ENCODE measurements at regions not wholly inside any gene's neighbourhood (a gene's known extent, or its start where the extent isn't known, plus 50 kb on each side); places are given as distances from the start of the nearest gene placed in this dataset.

DNA sequence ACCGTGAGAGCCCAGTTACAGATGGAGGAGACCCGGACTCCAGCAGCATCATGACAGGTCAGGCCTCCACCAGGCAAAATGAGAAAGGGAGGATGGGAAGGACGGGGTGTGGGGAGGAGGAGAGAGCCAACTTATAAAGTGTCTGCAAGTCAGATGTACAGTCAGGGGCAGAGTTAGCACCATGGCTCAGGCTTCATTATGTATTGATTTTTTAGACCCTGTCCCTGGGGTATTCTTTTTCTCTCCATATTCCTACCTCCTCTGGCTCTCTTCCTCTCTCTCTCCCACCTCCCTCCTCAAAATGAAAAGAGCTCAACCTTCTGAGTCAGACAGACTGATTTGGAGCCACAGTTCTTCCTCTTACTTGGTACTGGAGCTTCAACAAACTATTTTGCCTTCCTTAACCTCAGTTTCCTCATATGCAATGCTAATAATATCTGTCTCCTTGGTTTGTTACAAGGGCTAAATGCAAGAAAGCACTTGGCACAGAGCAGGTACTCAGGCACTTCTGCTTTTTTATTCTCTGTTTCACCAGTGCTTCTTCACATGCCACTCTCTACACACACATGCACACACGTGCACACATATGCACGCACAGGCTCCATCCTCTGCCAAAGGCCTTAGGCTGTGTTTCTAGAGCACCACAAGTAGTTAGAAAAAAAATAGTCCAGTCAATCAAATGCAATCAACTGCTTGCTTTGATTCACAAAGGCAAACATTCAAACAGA lies 92.3 kb upstream of the PKDCC start:
- DNase-seq (ENCODE audit: low read depth) = no peak

DNA sequence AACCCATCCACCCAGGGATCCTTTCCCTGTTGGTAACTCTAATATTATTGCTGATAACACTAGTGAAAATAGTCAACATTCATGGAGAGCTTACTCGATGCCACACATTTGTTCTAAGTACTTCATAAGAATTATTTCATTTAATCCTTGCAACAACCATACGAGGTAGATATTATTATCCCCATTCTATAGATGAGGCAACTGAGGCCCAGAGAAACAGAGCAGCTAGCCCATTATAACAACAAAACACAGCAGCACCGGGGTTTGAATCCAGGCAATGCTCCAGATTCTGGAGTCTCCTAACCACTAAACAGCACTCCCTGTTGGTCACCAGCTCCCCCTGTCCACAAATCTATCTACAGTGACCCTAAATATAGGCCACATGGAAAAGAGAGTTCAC lies 90.4 kb upstream of the PKDCC start:
- DNase-seq (ENCODE audit: low read depth) = no peak

DNA sequence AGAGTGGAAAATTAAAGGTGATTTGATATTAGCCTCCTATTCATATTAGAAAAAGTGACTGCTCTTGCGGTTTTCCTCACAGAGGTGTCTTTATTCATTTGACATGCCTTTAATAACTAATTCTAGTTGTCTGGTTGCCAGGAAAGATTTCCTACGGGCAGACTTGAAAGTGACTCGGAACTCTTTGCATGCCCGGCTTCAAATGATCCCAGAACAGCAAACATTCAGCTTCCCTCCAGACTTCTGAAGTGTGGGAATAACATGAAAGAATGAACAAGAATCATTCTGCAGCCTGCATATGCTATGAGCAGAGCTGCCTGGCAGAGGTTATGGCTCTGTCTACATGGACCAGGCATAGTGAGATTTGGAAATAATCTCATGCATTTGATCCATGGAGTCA lies 89.6 kb upstream of the PKDCC start:
- no peak for DNase-seq (ENCODE audit: low read depth)

DNA sequence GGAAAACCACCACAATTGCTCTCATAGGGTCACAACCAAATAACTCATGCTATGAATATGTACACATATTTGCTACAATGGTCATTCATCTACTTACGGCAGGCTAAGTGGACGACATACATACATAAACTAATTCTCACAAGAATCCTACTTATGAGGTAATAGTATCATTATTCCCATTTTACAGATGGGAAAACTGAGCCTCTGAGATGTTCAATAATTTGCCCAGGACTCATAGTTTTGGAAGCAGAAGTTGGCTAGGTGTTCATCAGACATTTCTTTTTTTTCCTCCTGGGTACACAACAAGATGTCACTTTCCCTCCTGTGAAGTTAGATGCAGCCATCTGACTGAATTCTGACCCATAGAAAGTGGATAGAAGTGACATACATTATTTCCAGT lies 89.0 kb upstream of the PKDCC start:
- DNase-seq (ENCODE audit: low read depth) = no peak

DNA sequence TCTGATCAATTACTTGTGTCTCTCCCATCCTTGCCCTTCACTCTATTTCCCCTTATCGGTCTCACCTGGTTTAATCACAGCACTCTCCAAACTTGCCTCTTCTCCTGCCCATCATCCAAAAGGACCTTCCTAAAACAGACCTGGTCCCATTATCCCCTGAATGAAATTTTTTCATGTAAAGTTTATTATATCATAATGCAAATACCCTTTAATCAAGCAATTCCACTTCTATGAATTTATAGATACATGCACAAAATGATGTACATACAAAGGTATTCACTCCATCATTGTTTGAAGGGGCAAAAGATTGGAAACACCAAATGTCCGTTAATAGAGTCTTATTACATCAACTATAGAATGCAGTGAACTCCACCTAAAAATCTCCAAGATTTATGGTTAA lies 88.1 kb upstream of the PKDCC start:
- DNase-seq (ENCODE audit: low read depth) = no peak

DNA sequence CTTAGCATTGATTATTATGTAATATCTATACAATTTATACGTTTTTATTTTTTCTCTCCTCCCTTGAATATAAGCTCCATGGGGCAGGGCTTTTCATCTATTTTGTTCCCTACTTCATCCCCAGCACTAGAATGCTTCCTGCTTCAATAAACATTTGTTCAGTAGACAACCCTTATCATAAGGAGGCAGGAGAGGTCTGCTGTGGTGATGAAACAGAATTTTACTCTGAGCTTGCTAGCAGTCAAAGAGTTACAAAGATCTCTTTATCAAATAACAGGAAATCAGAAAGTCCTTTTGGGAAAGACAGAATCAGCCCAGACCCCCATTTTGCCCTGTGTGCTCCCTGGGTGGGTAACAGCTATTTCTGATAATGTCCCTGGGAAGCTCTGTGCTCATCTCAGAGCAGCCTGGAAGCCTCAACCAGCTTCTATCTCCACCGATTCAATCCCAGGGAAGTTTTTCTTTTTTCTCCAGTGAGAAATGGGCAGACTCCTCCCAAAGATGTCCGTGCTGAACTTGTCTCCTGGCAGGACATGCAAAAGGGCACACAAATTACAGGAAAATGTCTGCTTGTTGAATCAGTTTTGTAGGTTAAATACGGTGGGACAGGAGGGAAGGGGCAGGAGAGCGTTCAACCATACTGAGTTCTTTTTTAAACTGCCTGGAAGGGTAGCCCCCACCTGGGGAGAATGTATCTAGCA lies 84.7 kb upstream of the PKDCC start:
- no peak for DNase-seq (ENCODE audit: low read depth)

DNA sequence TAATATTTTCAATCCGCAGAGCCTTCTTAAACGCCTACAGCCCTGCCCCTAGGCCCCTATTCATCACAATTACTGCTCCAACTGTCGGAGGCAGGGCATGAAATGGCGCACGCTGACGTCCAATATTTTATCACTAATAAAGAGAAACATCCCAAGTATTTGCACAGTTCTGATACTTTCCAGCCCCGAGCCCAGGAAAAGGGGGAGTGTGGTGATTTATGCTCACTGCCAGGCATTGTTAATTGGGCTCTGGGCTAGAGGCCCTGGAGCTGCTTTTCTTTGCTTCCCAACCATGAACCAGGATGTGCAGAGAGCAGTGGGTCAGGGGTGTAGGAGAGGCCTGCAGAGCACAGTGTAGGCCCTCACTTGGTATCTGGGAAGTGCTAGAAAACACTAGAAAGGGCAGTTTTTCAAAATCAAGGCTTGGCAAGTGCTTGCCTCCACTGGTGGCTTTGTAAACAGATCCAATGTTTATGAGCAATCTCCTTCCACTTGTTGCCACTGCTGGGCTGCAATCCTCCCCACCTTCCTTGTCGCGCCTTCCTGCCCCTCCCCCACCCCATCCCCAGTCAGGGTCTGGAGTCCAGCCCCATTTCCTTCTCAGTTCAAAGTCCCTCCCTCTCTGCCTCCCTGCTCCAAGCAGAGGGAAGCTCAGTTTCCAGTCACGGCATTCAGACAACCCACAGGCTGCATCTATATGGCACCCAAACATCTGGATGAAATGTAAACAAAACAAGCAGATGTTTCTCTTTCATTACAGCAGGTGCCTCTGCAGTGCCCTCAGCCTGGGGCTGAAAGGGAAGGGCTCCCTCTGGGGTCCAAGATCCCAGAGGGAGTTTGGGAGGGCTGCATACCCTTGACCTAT lies 83.9 kb upstream of the PKDCC start:
- no peak for DNase-seq (ENCODE audit: low read depth)

DNA sequence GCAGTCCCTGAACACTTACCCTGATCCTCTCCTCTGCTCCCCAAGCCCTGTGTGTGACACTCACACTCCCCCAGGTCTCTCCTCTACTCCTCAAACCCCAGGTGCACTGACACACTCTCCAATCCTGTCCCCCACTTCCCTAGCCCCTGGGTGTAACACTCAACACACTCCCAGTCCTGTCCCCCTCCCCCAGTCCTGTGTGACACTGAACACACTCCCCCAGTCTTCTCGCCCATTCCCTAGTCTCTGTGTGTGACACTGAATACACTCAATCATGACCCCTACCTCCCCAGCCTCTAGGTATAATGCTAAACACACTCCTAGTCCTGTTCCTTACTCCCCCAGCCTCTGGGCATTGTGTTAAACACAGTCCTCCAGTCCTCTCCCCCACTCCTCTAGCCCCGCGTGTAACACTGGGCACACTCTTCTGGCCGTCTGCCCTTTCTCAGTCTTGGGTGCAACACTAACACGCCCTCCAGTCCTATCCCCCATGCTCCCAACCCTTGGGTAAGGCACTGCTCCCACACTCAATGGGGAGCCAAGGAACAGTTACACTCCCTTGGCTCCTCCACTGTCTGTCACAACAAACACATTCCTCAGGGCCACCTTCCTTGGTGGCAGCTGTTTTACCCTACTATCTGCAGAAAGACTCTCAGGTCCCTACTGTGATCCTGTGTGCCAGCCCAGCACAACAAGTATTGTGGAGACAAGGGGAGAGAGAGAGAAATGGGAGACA lies 82.5 kb upstream of the PKDCC start:
- DNase-seq (ENCODE audit: low read depth) = no peak

DNA sequence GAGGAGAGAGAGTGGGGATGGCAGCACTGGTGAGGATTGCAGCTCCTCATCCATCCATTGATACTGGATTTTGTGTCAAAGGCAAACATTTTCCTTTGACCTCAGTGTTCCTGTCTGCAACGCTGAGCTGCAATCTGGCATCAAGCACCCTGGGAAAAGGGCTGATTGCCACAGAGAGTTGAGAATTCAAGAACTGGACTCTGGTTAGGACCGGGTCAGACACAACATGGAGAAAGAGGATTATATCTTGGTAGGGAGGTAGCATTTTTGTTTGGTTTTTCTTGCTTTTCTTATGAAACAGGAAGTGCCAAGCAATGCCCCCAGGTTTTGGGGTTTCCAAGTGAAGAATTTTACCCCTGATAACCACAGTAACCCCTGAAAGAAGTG lies 81.9 kb upstream of the PKDCC start:
- DNase-seq (ENCODE audit: low read depth) = no peak

DNA sequence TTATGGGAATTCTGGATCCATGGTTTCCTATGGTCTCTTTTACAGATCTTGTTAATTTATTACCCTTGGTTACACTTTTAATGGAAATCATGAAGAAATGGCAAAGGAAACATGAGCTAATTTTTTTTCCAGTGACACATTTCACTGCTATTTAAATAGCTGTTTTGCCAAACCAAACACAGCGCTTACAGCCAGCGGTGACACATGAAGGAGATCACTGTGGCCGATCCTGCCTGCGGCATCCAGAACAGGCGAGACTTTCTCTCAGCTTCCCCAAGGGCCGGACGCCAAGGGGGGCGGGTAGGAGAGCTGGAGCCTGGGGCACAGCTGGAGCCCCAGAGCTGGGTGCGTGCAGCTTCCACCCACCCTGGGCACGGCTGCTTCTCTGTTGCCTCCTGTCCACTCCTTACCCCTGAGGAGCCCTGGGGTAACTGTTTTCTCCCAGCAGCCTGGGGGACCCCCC lies 81.4 kb upstream of the PKDCC start:
- DNase-seq (ENCODE audit: low read depth) = no peak

DNA sequence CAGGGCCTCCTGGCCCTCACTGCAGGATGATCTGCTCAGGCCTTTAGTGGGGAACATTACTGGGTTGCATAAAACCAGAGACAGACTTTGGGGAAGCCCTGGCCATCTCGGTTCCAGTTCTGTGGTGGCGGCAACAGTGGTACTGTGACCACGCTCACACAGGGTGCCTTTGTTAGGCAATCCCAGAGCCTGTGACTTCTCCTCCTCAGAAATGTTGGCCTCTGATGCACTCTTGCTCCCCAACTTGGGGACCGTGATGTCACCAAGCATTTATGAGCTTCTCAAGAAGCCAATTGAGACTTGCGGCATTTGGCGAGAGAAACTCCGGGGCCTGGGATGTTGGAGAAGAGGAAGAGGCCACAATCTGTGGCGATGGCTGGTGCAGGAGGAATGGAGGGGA lies 80.9 kb upstream of the PKDCC start:
- DNase-seq (ENCODE audit: low read depth) = no peak

DNA sequence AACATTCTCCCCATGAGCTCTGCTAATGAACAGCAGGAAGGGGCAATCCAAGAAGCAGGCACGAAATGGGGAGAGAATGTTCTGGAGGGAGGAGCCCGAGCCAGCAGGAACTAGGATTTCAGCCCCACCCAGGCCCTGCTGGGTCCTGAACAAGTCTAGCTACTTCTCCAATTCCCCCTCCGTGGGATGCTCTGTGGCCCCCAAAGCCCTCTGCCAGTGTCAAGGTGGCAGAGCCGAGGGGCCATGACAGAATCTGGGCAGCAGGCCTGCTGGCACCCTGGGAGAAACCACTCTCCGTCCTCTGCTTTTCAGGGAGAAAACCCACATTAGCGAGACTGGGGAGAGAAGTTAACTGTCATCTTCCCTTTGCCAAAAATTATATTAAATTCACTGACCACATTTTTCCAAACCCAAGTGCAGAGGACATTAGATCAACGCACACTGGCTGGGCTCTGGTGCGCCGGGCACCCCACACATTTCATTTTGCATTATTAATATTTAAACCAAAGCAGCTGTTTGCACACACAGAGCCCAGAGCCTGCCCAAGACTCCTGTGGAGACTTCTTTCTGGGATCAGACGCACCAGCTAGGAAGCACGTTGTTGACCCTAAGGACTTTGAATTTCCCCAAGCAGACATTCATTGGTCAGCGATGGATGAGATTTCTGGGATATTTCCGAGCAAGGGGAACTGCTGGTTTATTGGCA lies 80.2 kb upstream of the PKDCC start:
- no peak for DNase-seq (ENCODE audit: low read depth)

DNA sequence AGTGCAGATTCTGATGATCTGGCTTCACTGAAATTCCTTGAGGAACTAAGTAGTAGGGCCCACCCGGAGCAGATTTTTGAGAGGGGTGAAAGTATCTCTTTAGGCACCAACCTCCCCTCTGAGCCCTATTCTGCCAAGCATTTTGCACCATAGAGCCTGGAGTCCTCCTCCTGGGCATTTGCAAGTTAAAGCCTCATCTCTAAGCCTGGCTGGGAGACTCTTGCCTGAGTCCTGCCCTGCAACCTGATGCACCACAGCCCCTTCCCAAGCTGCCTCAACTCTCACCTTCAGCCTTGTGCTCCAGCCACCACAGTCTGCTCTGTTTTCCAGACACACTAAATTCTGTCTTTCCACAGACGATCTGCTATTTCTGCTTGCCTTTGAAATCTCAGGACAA lies 79.6 kb upstream of the PKDCC start:
- no peak for DNase-seq (ENCODE audit: low read depth)

DNA sequence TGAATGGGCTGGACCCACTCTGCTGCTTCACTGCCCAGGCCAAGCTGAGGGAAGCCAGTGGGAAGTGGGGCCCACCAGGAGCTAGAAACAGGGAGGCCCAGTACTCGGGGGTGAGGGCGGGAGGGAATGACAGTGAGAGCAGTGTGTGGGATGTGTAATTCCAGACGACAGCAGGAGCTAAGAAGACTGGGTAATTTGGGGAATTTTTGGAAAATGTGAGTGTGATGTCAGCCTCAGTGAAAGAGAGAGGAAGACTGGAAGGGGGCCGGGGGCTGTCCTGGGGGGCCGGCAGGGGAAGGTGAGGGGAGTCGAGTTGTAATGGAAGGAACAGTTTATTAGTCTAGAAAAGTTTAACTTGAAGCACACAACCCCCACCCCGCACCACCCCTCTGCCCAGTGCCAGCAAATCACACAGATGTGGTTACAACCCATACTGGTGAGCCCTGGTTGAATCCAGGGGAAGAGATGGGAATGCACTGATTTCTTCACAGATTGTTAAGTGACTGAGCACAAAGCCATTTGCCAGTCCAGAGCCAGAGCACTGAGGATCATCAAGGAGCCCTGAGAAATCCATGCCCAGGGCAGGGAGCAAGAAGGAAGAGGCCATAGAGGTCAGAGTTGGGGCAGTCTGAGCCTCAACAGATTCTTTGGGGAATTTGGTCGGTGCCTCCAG lies 76.7 kb upstream of the PKDCC start:
- DNase-seq (ENCODE audit: low read depth) = no peak

DNA sequence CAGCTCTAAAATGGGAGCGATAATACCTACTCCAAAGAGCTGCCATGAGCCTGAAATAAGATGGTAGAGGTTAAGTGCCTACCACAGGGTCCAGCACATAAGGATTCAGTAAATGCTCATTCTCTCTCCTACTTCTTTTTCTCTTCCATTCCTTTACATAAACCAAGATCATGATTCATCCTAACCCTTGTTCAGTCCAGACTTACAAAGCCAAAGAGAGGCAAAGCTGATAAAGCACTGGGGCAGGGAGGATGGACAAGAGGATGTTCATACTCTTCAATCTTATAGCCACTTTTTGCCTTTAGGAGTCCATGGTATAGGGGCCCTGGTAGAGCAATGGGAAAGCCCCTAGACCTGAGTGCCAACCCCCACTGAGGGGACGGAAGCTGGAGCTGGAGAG lies 75.6 kb upstream of the PKDCC start:
- no peak for DNase-seq (ENCODE audit: low read depth)

DNA sequence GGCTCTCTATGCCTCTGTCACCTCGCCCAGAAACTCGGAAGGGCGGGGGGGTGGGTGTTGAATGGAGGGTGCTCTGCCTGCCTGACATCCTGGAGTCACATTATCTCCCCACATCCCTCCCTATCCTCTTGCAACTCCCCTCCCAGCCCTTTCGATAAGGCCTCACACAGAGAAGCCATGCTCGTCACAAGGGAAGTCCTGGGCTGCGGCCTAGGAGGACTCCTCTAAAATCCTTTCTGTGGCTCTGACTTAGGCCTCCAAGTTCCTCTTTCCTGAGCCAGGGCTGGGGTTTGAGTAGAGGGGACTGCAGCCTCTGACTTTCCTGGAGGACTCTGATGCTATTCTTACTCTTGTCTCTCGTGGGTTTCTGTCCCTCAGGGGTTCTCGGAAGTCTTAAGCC lies 75.0 kb upstream of the PKDCC start:
- no peak for DNase-seq (ENCODE audit: low read depth)

DNA sequence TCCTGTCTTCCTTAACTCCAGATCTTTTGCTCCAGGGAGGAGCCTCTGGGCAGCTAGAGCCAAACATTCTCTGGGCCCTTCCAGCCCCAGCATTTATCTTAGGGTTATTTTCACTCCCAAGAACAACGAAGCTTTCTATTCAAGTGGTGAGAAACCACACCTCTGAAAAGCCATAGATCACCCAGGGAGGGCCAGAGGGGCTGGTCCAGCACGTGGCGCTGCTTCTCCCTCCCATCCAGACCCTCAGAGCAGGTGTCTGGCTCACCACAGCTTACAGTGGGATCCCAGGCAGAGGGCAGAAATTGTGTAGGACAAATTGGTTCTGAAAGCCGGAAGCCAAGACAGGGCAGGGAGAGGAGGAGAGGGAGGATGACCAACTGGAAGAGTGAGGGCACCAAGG lies 74.0 kb upstream of the PKDCC start:
- no peak for DNase-seq (ENCODE audit: low read depth)

DNA sequence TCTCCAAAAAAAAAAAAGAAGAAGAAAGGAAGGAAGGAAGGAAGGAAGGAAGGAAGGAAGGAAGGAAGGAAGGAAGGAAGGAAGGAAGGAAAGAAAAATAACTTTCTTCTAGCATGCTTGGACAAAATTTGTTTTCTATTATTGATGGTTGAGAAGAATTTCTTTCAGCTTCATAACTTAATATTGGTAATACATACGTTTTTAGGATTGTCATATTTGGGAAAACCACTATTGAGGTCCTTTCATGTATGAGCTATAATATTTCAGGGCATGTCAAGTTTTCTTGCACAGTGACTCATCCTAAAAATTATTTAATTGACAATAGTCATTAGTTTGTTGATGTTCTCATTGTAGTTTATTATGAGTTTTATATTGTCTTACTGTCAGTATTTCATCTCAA lies 66.4 kb upstream of the PKDCC start:
- no peak for DNase-seq (ENCODE audit: low read depth)

DNA sequence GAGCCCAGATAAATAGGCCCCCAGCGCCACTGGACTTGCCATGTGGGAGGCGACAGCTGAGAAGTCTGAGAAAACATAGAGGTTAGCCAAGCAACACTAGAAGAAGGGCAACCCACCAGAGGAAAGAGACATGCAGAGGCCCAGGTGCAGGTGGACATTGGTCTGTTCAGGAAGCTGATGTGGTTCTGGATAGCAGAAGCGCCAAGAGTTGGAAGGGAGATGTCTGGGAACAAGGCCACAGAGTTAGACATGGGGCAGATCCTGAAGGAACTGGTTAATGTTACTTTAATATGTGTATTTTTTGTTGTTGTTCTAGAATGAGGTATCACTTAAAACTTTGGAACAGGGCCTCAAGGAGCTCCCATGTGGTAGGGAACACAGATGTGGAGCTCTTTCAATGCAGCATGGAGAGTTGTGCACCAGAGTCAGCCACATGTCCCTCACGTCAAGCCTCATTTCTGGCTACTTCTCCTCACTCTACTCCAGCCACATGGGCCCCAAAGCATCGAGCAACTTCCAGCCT lies 62.2 kb upstream of the PKDCC start:
- no peak for DNase-seq (ENCODE audit: low read depth)

DNA sequence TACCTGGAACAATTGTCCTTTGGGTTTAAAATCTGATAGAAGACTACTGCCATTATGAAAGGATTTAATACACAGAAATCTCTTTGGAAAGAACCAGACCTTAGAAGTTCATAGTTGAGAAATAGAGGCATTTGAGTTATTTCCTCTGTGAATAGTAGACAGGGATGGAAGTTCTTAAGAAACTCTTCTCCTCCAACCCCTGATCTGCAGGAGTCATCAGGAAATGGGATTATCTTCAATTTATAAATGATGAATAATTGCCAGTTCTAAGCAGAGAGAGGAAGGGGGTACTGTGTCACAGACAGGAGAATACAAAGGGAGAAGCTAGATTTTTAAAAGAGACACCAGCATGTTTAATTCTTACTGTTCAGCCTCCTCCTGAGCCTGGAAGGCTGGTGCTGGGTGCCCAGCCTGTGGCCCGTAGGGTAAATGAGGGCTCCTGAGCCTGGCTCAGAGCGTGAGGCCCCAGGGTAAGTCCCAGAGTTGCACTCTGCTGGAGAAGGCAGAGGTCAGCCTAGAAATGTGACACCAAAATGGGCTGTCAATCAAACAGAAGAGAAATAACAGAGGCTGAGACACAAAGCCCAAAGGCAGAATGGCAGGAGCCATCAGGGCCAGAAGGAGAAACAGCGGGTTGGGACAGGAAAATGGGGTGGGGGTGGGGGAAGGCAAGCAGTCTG lies 58.2 kb upstream of the PKDCC start:
- DNase-seq (ENCODE audit: low read depth) = no peak

Measured in stimulated activated CD8-positive, alpha-beta memory T cell treated with anti-CD3 and anti-CD28 coated beads, Interleukin-12 subunit alpha, Interleukin-12 subunit beta, amount 100 ng/mL, for 1 hour (primary cell).